K562 (cell line): ENCODE measurements at regions not wholly inside any gene's neighbourhood (a gene's known extent, or its start where the extent isn't known, plus 50 kb on each side); places are given as distances from the start of the nearest gene placed in this dataset.

Source experiments
- ATAC-seq: fragments of 200-7000 bp; cut with Tn5 transposase; 3 replicates; pipeline ENCODE4 v1.9.1; 2020; ENCODE audit warnings: moderate library complexity
- BruUV-seq: library from RNA; stranded (reverse); fragments of 400-500 nt; replicated peaks from 2 replicates; lab custom pipeline; 2021; lab: Mats Ljungman, UMichigan
- CTCF ChIA-PET: fragments of 300-600 bp; formaldehyde crosslinking; extraction: SDS; loops from one replicate; lab custom pipeline; 2021; ENCODE audit warnings: low intra/inter-chr PET ratio; lab: Yijun Ruan, JAX
- POLR2A ChIA-PET: fragments of 300-600, 350-650 bp; sonication (Branson Sonifier 250); formaldehyde crosslinking; extraction: SDS; loops from one replicate; lab custom pipeline; 2021; ENCODE audit warnings: antibody characterized with exemption, inconsistent platforms; lab: Yijun Ruan, JAX
- DNase-seq, 4 experiments: peaks; one replicate each; pipeline versions ENCODE4 v3.0.0 to v3.0.0-alpha.2; 2011 to 2018; ENCODE audit warnings: low spot score in 3 of 4, mixed read lengths in 3 of 4; ENCODE audit errors: extremely low read depth in 1 of 4
- FAIRE-seq: peaks from 2 replicates; lab custom pipeline; 2011; peaks lifted over from hg19 to GRCh38; lab: Jason Lieb, UNC
- H2AFZ ChIP-seq: 2 replicates; pipeline ENCODE4 v1.6.0; 2011; ENCODE audit warnings: low read depth, low read length, control low read depth, inconsistent platforms
- H3K27ac ChIP-seq: fragments of 200-600 bp; 3 replicates; pipeline ENCODE4 v1.8.0; 2011; ENCODE audit warnings: low read depth, mild to moderate bottlenecking, control low read depth, inconsistent platforms, low read length, moderate library complexity, mixed read lengths; ENCODE audit errors: extremely low read depth
- H3K27me3 ChIP-seq, 2 experiments: fragments of 300-600 bp in 1 of 2; 2 replicates in 1 of 2; 3 replicates in 1 of 2; pipeline versions ENCODE4 v1.6.0 to v1.8.0; 2011; ENCODE audit warnings: inconsistent platforms in 2 of 2, low read length in 2 of 2, mild to moderate bottlenecking in 1 of 2, mixed read lengths in 1 of 2, moderate library complexity in 1 of 2; ENCODE audit not compliant: control insufficient read depth in 2 of 2, insufficient read depth in 2 of 2
- H3K36me3 ChIP-seq: fragments of 300-600 bp; 3 replicates; pipeline ENCODE4 v1.8.0; 2011; ENCODE audit warnings: mild to moderate bottlenecking, low read length, inconsistent platforms; ENCODE audit not compliant: control insufficient read depth, insufficient read depth
- H3K4me1 ChIP-seq, 2 experiments: fragments of 200-600 bp in 1 of 2; replicated peaks in 1 of 2; 2 replicates in 1 of 2; 3 replicates in 1 of 2; pipeline versions ENCODE4 v1.5.1 to v1.8.0; 2011; ENCODE audit warnings: inconsistent platforms in 2 of 2, low read length in 2 of 2, mild to moderate bottlenecking in 1 of 2, mixed read lengths in 1 of 2, moderate library complexity in 1 of 2; ENCODE audit not compliant: control insufficient read depth in 2 of 2, insufficient read depth in 2 of 2
- H3K4me2 ChIP-seq: 2 replicates; pipeline ENCODE4 v1.6.1; 2011; ENCODE audit warnings: low read length, control low read depth, inconsistent platforms, mixed read lengths; ENCODE audit not compliant: insufficient read depth
- H3K4me3 ChIP-seq: fragments of 200-600 bp; sonication (generic), shearing (Covaris generic); 2 replicates; pipeline ENCODE4 v1.5.1; 2016; ENCODE audit warnings: control low read depth, inconsistent platforms
- H3K79me2 ChIP-seq: fragments of 200-600 bp; 3 replicates; pipeline ENCODE4 v1.8.0; 2011; ENCODE audit warnings: low read length, inconsistent platforms; ENCODE audit not compliant: control insufficient read depth, insufficient read depth
- H3K9ac ChIP-seq, 2 experiments: 2 replicates each; pipeline versions ENCODE4 v1.6.0 to v1.6.1; 2011; ENCODE audit warnings: low read depth in 2 of 2, low read length in 2 of 2, control low read depth in 1 of 2, inconsistent platforms in 1 of 2, mild to moderate bottlenecking in 1 of 2, mixed read lengths in 1 of 2; ENCODE audit not compliant: insufficient read depth in 1 of 2
- H3K9me1 ChIP-seq: one replicate; pipeline ENCODE4 v1.6.0; 2011; ENCODE audit warnings: inconsistent platforms, mild to moderate bottlenecking, low read length, moderate library complexity; ENCODE audit not compliant: control insufficient read depth, insufficient read depth
- H3K9me3 ChIP-seq: replicated peaks from 2 replicates; pipeline ENCODE4 v1.5.1; 2011; ENCODE audit warnings: low read depth, low read length, inconsistent platforms; ENCODE audit not compliant: control insufficient read depth, insufficient read depth
- H4K20me1 ChIP-seq: replicated peaks from 2 replicates; pipeline ENCODE4 v1.6.1; 2011; ENCODE audit warnings: low read length, inconsistent platforms, mixed read lengths; ENCODE audit not compliant: control insufficient read depth, insufficient read depth
- NFIX ChIP-seq: fragments of 250-450 bp; sonication (Bioruptor Pico); IDR thresholded peaks from 2 replicates; pipeline ENCODE4 v1.4.0; 2020; ENCODE audit warnings: low read depth, mild to moderate bottlenecking, moderate library complexity
- RNF219 ChIP-seq: fragments of 250-450 bp; sonication (Bioruptor Pico); IDR thresholded peaks from 2 replicates; pipeline ENCODE4 v1.5.0; 2022; ENCODE audit warnings: mild to moderate bottlenecking
- SRF ChIP-seq, 2 experiments: fragments of 250-450, 450-650 bp in 1 of 2; sonication (Bioruptor Pico) in 1 of 2; sonication (generic) in 1 of 2; formaldehyde crosslinking; IDR thresholded peaks; 2 replicates each; pipeline versions ENCODE4 v1.5.0 to v1.5.1; 2020 to 2022; ENCODE audit warnings: mild to moderate bottlenecking in 1 of 2, missing genetic modification reagents in 1 of 2
- TBL1XR1 ChIP-seq, 2 experiments: IDR thresholded peaks; 2 replicates each; pipeline ENCODE4 v1.6.1; 2012; ENCODE audit warnings: improper control_type of control experiment in 2 of 2, low read length in 2 of 2, mild to moderate bottlenecking in 1 of 2
- WGBS: fragments of 100-300 bp; shearing (Covaris generic); methylation state at CpG from one replicate; pipeline ENCODE4 v1.1.6; 2016; ENCODE audit warnings: low coverage, mixed read lengths; ENCODE audit not compliant: insufficient coverage; ENCODE audit errors: missing lambda C conversion rate; 5-methylcytosine and 5-hydroxymethylcytosine counted together
- in situ Hi-C: fragments of 300-500 bp; cut with MboI; formaldehyde crosslinking; loops from 4 replicates; pipeline ENCODE4 v1.15.0; 2018; ENCODE audit warnings: inconsistent platforms, mixed read lengths
- intact Hi-C: fragments of 100-400 bp; cut with micrococcal nuclease; formaldehyde crosslinking; loops from 2 replicates; pipeline ENCODE4 v1.14.2; 2022

- no peak overlapping the region for H2AFZ ChIP-seq
- DNase-seq: no peak
- H3K27ac ChIP-seq: no peak overlapping the region
- no peaks in the 10 kb centered on the region for H3K79me2 ChIP-seq
- peaks cover 23 to 68% of the 10 kb centered on the region in 2 experiments for H3K27me3 ChIP-seq
- intact Hi-C loops: no loop called here
- no peak overlapping the region for H3K9ac ChIP-seq
- no TSS peak for BruUV-seq
- POLR2A ChIA-PET: interaction anchor here (0.6 kb wide), 1 partner anchor 843 kb away, joined by 5 read pairs; no protein-coding TSS in a partner anchor
- no peaks in the 10 kb centered on the region for H3K36me3 ChIP-seq
- H4K20me1 ChIP-seq: no peaks in the 10 kb centered on the region
- H3K4me2 ChIP-seq: no peak overlapping the region
- TF ChIP-seq RNF219 (CRISPR knock-in tag) (no peak), TBL1XR1 (IDR thresholded peaks at IDR 0.05; ENCODE audit: low read length in 2 of 2) (no peak), NFIX (CRISPR knock-in tag) (no peak), SRF (CRISPR knock-in tag; IDR thresholded peaks at IDR 0.05) (no peak)
- TF ChIP-seq, all 486 proteins: peak for 0
- Histone ChIP-seq H3K4me3 (no peak overlapping the region), H3K9me3 (no peaks in the 10 kb centered on the region), H3K4me1 (no peaks in the 10 kb centered on the region), H3K9me1 (no peaks in the 10 kb centered on the region)
- ATAC-seq: no peak
- WGBS: 6% methylated on average over 9 of the region's 10 CpGs
- in situ Hi-C loops: no loop called here
- CTCF ChIA-PET: no interaction called here
- FAIRE-seq: no peak
These were observed 260.3 kb downstream of the XXYLT1 start for GRCh38 chr3:195010551-195011100.
